ENCODE measurements at regions not wholly inside any gene's neighbourhood (a gene's known extent, or its start where the extent isn't known, plus 50 kb on each side); places are given as distances from the start of the nearest gene placed in this dataset.
"Not testable (repeated sequence)": the region's sequence is repeated elsewhere in the genome, so short reads cannot be mapped to it uniquely, and the experiment has no call there.

DNA sequence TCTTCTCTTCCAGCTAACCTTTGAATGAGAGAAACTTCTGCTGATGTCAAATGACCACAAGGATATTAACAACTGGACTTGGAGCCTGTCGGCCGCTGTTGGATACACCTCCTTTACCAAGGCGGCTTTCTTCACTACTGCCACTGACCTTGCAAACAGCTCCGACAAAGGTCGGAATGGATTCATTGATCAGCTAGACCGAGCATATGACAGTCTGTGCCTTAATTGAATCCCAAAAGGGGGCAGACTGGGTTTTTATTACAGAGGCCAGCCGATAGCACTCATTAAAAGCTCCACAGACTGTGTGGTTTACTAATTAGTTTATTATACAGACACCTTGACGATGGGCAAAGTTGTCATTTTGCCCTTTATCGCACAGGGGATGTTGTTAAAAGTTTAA lies 394.5 kb downstream of the RERGL start:
- no peak for DNase-seq

GRCh38 chr12:17691369-17691768 lies 398.6 kb downstream of the RERGL start:
- no peak for DNase-seq

- DNase-seq, result no peak
Observed at GRCh38 chr12:17680220-17680619, 409.8 kb downstream of the RERGL start.

- no peak for DNase-seq
Observed at GRCh38 chr12:17666641-17667324, 423.2 kb downstream of the RERGL start.

GRCh38 chr12:17665839-17666238 lies 424.2 kb downstream of the RERGL start:
- DNase-seq, result no peak

- DNase-seq, result no peak
Observed at GRCh38 chr12:17661250-17661649, 428.7 kb downstream of the RERGL start.

- DNase-seq, result no peak
Observed at GRCh38 chr12:17652436-17652835, 437.6 kb downstream of the RERGL start.

DNA sequence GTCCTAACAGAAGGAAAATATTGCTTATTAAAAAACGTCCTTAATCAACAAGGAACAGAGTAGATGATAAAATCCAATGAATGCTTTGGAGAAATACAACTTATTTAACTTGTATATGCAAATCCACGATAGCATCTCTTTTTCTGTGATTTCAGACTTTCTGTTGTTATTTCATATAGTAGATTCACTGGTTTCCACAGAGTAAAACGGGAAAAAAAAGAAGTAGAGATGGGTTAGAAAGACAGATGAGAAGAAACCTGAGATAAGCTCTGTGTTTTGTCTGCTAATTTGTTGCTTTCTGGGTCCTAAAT lies 447.7 kb downstream of the RERGL start:
- no peak for DNase-seq

DNA sequence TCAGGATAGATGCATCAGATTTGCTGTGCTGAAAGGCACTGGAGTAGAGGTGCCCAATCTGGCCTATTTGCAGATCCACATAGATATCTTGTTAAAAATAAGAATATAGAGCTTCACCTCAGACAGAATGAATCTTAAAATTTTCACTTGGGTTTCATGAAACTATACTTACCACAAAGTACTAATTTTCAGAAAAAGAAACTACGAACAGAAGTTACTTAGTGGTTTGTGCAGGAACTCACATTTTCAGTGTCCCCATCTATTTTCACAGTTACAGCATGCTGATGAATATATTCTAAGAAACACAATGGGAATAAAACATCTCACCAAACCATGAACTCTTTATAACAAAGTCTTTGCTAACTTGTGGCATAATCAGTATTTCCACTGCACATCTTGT lies 449.4 kb downstream of the RERGL start:
- no peak for DNase-seq

DNA sequence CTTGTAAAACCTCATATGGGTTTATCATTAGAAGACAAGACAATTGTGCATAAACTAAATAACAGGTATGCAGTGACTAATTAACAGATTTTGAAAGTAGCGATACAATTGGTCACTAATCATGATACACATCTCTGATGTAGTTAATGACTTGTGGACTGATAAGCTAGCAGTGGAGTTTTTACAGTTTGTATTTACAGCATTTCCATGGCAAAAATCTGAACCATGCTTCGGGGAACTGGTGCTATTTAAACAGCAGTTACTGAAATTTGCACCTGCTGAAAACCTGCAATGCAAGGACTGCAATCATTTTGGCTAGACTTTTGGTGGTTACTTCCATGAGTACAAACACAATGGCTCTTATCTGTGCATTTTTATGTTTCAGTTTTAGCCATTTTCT lies 471.2 kb downstream of the RERGL start:
- DNase-seq, result no peak

DNA sequence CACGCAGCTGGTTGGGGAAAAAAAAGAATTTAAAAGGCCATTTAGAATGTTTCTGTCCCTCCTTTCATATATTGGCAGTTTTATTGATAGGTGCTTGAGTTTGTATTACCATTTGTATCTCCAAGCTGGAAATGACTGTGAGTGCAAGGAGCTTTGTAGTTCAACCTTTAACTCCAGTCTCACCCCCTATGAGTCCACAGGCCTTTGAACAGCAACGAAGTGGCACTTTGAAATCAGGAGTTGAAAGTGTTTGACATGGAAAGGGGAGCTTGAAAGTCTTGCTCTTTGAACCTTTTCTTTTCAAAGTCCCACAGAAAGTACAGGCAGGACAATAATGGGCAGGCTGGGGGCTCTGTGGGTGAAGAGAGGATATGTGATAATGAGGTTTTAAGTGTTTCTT lies 480.3 kb downstream of the RERGL start:
- no peak for DNase-seq

DNA sequence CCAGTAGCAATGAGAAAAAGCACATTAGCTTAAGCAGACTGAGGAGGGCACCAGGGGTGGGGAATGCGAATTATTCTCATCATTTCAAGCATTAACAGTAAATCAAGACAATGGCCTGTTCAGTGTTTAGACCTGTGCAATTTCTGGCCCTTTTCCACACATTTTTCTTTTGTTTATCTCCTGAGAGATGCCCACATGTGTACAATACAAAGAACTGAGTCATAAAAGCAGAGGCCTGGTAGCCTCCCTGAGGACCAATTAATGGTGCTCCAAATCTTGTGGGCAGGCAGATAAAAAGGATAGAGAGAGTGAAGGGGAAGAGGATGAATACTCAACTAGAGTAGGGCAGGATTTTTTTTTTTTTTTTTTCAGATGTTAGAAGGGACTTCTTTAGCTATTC lies 480.8 kb downstream of the RERGL start:
- no peak for DNase-seq

DNA sequence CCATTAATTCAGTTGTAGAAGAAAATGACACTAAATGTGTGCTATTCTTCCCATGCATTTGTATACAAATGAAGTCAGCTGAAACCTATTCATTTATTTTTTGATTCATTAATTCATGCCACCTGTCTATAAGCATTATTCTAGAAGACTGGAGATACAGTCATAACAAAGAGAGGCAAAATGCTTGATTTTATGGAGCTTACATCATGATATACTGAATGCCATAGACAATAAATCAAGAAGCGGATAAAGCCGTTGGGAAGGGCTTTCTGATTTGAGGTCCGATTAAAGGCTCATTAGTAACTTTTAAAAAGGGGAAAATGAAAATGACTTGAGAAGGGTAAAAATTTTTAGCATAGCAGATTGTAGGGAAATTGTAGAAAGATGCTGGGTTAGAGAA lies 494.9 kb downstream of the RERGL start:
- DNase-seq, result no peak

DNA sequence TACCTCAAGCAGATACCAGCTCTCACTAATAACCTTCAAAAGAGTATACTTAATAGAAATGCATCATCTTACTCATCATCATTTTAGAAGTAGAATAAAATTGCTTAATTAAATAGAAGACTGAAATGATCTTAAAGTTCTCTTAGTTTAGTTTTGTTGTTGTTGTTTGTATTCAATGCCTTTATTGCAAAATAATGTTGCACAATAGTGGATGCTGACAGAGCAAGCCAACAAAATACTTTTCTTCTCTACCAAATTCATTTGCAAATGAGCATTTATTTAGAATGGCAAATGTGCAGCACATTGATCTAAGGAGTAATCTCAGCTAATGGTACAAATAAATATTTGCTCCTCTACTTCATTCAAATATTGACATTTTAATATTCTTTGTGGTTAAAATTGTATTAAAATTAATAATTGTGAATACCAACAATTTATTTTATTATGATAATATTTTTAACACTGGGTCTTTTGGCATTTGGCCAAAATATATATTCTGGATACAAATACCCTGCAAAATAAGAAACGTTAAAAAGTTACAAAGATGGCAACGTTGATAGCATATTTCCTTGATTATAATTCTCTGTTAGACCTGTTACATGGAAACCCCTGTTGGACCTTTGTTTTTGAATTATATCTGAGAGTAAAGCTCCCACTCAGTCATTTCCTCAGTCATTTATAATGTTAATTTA lies 496.1 kb downstream of the RERGL start:
- no peak for DNase-seq

GRCh38 chr12:17592472-17592871 lies 497.5 kb downstream of the RERGL start:
- DNase-seq, result no peak

GRCh38 chr12:17591005-17591681 lies 498.9 kb downstream of the RERGL start:
- no peak for DNase-seq

GRCh38 chr12:17588968-17589367 lies 501.0 kb downstream of the RERGL start:
- DNase-seq, result no peak

DNA sequence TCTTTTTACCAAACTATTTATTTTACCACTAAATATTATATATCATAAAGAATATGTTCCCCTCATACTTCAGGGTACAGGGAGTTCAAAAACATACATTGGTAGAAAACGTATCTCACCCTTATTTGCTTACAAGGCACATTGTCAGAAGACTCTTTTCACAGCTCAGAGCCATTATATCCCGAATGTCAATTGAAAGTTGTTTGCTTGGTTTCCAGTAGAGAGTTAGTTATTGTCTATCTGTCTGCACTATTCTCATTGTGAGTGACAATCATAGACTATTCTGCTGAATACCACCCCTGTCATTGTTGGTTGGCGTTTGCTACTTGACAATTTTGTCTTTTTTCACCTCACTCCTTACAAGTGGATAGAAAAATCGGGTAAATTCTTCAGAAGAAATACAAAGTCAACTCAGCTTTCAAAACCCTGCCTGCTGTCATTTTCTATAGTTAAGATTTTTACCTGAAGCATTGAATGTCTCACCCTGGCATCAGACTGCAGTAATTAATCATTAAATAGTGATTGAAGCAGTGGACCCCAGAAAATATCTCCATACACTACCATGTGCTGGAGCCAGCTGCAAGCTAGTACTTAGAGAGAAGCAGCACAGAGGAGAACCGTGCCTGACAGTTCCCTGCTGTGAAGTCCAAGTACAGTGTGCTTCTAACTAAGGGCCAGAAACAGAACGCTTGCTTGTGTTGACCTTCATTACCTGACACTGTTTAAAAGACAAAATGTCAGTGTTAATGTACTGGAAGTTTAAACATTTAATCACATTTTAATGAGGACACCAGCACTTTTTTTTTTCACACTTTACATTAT lies 510.6 kb downstream of the RERGL start:
- no peak for DNase-seq

DNA sequence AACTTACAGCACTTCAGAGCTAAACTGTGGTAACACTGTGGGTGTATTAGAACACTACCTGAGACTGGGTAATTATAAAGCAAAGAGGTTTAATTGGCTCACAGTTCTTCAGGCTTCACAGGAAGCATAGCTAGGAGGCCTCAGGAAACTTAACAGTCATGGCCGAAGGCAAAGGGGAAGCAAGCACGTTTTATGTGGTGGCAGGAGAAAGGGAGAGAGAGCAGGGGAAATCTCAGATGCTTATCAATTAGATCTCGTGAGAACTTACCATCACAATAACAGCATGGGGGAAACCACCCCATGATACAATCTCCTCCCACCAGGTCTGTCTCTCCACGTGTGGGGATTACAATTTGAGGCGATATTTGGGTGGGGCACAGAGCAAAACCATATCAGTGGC lies 512.6 kb downstream of the RERGL start:
- DNase-seq, result no peak

GRCh38 chr12:17572250-17572649 lies 517.7 kb downstream of the RERGL start:
- DNase-seq, result no peak

- DNase-seq, result no peak
Observed at GRCh38 chr12:17571047-17571446, 518.9 kb downstream of the RERGL start.

DNA sequence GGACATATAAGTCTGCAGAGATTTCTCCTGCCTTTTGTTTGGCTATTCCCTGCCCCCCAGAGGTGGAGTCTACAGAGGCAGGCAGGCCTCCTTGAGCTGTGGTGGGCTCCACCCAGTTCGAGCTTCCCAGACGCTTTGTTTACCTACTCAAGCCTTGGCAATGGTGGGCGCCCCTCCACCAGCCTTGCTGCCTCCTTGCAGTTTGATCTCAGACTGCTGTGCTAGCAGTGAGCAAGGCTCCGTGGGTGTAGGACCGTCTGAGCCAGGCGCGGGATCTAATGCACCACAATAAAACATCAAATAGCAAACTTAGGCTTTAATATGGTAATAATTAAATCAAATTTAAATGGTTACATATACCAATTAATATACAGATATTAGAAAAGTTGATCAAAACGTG lies 525.4 kb downstream of the RERGL start:
- DNase-seq, result not testable (repeated sequence)

GRCh38 chr12:17550011-17550410 lies 540.0 kb downstream of the RERGL start:
- DNase-seq, result no peak
